NT2/D1 (cell line): ENCODE measurements at regions not wholly inside any gene's neighbourhood (a gene's known extent, or its start where the extent isn't known, plus 50 kb on each side); places are given as distances from the start of the nearest gene placed in this dataset.

Source experiments
- SUZ12 ChIP-seq: IDR thresholded peaks from 2 replicates; pipeline ENCODE4 v1.6.1; 2011; ENCODE audit not compliant: insufficient read length, insufficient read depth; ENCODE audit errors: extremely low read depth
- ZNF274 ChIP-seq: IDR thresholded peaks from 2 replicates; pipeline ENCODE4 v1.6.1; 2011; ENCODE audit warnings: mild to moderate bottlenecking, low read depth, low read length

- TF ChIP-seq ZNF274: no peak
- TF ChIP-seq SUZ12: no peak
These were observed 690.2 kb downstream of the NR2F1-AS1 start for GRCh38 chr5:92890841-92891244.
